ENCODE measurements at regions not wholly inside any gene's neighbourhood (a gene's known extent, or its start where the extent isn't known, plus 50 kb on each side); places are given as distances from the start of the nearest gene placed in this dataset.

- Histone ChIP-seq H3K18ac (ENCODE audit: low read depth, low read length) (peak overlapping the region; percentile 20; the same call in 1 of the 2 replicates), H3K56ac (ENCODE audit: extremely low read depth, insufficient read depth, low read length) (no peak overlapping the region), H3K79me1 (ENCODE audit: low read depth in 1 of 2, low read length in 2 of 2) (no peaks in the 10 kb centered on the region), H4K5ac (ENCODE audit: low read depth, low read length) (no peak overlapping the region), H3K36me3 (ENCODE audit: control insufficient read depth, insufficient read depth, low read length) (no peaks in the 10 kb centered on the region), H2BK20ac (ENCODE audit: low read depth, low read length) (no peak overlapping the region), H3K9me3 (ENCODE audit: control insufficient read depth, insufficient read depth, low read length) (no peaks in the 10 kb centered on the region), H2BK120ac (ENCODE audit: low read depth, low read length) (no peak overlapping the region), H3K23ac (ENCODE audit: low read depth, low read length) (no peak overlapping the region), H3K27me3 (ENCODE audit: control insufficient read depth, insufficient read depth, low read length) (no peaks in the 10 kb centered on the region), H2AK9ac (replicated peaks; ENCODE audit: low read depth, low read length, poor library complexity) (no peak overlapping the region), H3K4me2 (ENCODE audit: low read depth, low read length) (no peak overlapping the region), H2AK5ac (ENCODE audit: low read depth, low read length) (no peak overlapping the region; the same call in 1 of the 2 replicates), H3K4ac (ENCODE audit: low read depth, low read length) (no peak overlapping the region), H3K14ac (replicated peaks; ENCODE audit: low read depth, low read length) (no peak overlapping the region), H3K27ac (ENCODE audit: insufficient read depth, low read length) (no peak overlapping the region), H3K4me3 (ENCODE audit: insufficient read depth, low read depth, low read length) (no peak overlapping the region), H4K91ac (ENCODE audit: insufficient read depth, low read depth, low read length) (no peak overlapping the region), H4K20me1 (ENCODE audit: insufficient read depth, low read length) (no peaks in the 10 kb centered on the region), H3K9me1 (ENCODE audit: insufficient read depth, low read length) (no peaks in the 10 kb centered on the region), H4K8ac (ENCODE audit: low read depth in 2 of 2, low read length in 2 of 2) (no peak overlapping the region), H2BK5ac (ENCODE audit: low read depth, low read length, poor library complexity, severe bottlenecking) (no peak overlapping the region), H2AFZ (replicated peaks; ENCODE audit: low read length, poor library complexity) (no peak overlapping the region), H3K9ac (ENCODE audit: low read depth, low read length) (no peak overlapping the region), H3K4me1 (ENCODE audit: control insufficient read depth, insufficient read depth, low read length) (no peaks in the 10 kb centered on the region), H2BK15ac (ENCODE audit: low read depth, low read length) (no peak overlapping the region)
- ATAC-seq (ENCODE audit: low read depth) = no peak
- ChIA-PET CTCF (no interaction called here), POLR2A (ENCODE audit: unreplicated experiment) (no interaction called here)
- dilution Hi-C loops (cut with HindIII; ENCODE audit: low sequenced_read_pairs, unreplicated experiment) = no loop called here
- intact Hi-C loops (cut with micrococcal nuclease) = no loop called here
- no TSS peak for BruUV-seq (replicated peaks)
- DNase-seq = no peak
- in situ Hi-C loops (cut with MboI; ENCODE audit: low sequenced_read_pairs) = no loop called here
- no CpG with 5 or more reads among the region's 4 CpGs for WGBS, 2 experiments (ENCODE audit: extremely low coverage in 2 of 2, insufficient read length in 1 of 2)
- TF ChIP-seq MXI1 (IDR thresholded peaks at IDR 0.05; ENCODE audit: borderline replicate concordance, low read depth, low read length) (no peak), POLR2A (IDR thresholded peaks at IDR 0.05; ENCODE audit: low read depth, low read length) (no peak), CTCF (conservative IDR thresholded peaks at IDR 0.05; ENCODE audit: low read depth, low read length) (no peak), USF2 (IDR thresholded peaks at IDR 0.05; ENCODE audit: low read depth, low read length) (no peak), CEBPB (IDR thresholded peaks at IDR 0.05; ENCODE audit: low read depth, low read length) (no peak), CHD1 (IDR thresholded peaks at IDR 0.05; ENCODE audit: low read depth, low read length) (no peak), BHLHE40 (IDR thresholded peaks at IDR 0.05; ENCODE audit: low read depth, low read length) (no peak), MAFK (IDR thresholded peaks at IDR 0.05; ENCODE audit: low read depth, low read length) (no peak), SMC3 (IDR thresholded peaks at IDR 0.05; ENCODE audit: low read depth, low read length) (no peak), NFE2L2 (IDR thresholded peaks at IDR 0.05; ENCODE audit: low read depth, low read length) (no peak), MAZ (IDR thresholded peaks at IDR 0.05; ENCODE audit: borderline replicate concordance, low read depth, low read length) (no peak), RFX5 (IDR thresholded peaks at IDR 0.05; ENCODE audit: low read depth, low read length) (no peak), FOS (IDR thresholded peaks at IDR 0.05; ENCODE audit: low read depth, low read length) (no peak)
These were observed 347.9 kb downstream of the FGF9 start for GRCh38 chr13:22018836-22019210.
